ENCODE measurements at regions not wholly inside any gene's neighbourhood (a gene's known extent, or its start where the extent isn't known, plus 50 kb on each side); places are given as distances from the start of the nearest gene placed in this dataset.
"Not testable (repeated sequence)": the region's sequence is repeated elsewhere in the genome, so short reads cannot be mapped to it uniquely, and the experiment has no call there.

GRCh38 chr22:47406180-47406834 lies 643.9 kb downstream of the TBC1D22A start:
- no peak for DNase-seq (ENCODE audit: low read depth)

- DNase-seq (ENCODE audit: low read depth), result not testable (repeated sequence)
These were observed 642.8 kb downstream of the TBC1D22A start for GRCh38 chr22:47405222-47405621.

DNA sequence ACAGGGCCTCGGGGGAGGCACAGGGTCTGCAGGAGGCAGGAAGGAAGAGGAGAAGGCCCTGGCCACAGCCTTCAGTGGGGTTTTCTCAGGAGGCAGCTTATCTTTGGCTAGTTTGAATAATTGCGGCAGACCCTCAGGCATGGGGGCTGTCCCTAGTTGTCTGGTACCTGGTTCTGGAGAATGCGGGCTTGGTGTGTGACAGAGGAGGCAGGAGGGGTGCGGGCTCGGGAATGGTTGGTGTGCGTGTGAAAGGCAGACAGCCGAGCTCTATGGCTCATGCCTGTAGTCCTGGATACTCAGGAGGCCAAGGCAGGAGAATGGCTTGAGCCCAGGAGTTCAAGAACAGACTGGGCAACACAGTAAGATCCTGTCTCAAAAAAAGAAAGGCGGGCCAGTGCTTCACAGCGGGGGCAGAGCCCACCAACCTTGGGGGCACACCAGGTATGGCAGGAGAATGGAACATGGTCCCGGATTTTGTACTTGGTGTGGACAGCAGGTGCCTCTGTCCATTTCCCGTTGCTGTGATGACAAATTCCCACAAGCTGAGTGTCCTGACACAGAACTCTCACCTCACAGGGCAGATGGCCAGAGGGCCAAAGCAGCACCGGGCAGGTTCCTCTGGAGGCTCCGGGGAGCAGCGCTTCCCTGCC lies 640.6 kb downstream of the TBC1D22A start:
- DNase-seq (ENCODE audit: low read depth), result no peak

GRCh38 chr22:47401976-47402770 lies 639.7 kb downstream of the TBC1D22A start:
- no peak for DNase-seq (ENCODE audit: low read depth)

DNA sequence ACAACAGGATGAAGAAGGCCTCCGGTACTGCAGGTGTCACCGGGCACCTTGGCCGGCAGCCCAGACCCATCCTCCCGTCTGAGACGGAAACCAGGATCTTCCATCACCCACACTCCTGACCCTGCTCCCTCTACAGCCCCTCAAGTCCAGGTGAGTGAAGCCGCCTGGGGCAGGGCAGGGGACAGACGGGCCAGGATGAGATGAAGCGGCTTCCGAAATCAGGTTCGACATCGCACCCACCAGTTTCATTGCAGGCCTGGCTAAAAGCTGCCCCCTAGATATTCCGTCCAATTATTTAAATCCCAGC lies 639.1 kb downstream of the TBC1D22A start:
- no peak for DNase-seq (ENCODE audit: low read depth)

- DNase-seq (ENCODE audit: low read depth), result no peak
These were observed 638.5 kb downstream of the TBC1D22A start for GRCh38 chr22:47400701-47401591.

- not testable (repeated sequence) for DNase-seq (ENCODE audit: low read depth)
These were observed 637.7 kb downstream of the TBC1D22A start for GRCh38 chr22:47400131-47400530.

- DNase-seq (ENCODE audit: low read depth), result no peak
These were observed 636.7 kb downstream of the TBC1D22A start for GRCh38 chr22:47398921-47399790.

- no peak for DNase-seq (ENCODE audit: low read depth)
These were observed 636.0 kb downstream of the TBC1D22A start for GRCh38 chr22:47398491-47398890.

- DNase-seq (ENCODE audit: low read depth), result no peak
These were observed 635.2 kb downstream of the TBC1D22A start for GRCh38 chr22:47397673-47398072.

- DNase-seq (ENCODE audit: low read depth), result no peak
These were observed 634.1 kb downstream of the TBC1D22A start for GRCh38 chr22:47396515-47396914.

DNA sequence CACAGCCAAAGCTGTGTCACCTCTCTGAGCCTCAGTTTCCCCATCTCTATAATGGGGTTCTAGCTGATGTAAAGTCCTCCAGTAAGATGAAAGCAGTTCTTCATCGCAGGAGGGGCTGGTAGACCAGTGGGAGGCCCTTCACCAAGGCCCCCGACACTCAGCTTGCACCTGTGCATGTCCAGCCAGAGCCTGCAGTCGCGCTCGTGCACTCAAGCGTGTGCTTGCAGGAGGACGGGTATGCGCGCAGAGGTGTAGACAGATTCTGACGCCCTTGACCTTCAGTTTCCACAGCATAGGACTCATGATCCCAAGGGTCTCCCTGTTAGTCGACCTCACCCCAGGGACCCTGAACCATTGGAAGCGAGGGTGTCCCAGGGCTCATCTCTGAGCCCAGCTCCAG lies 633.7 kb downstream of the TBC1D22A start:
- no peak for DNase-seq (ENCODE audit: low read depth)

- no peak for DNase-seq (ENCODE audit: low read depth)
These were observed 633.0 kb downstream of the TBC1D22A start for GRCh38 chr22:47395481-47395880.

- no peak for DNase-seq (ENCODE audit: low read depth)
These were observed 632.3 kb downstream of the TBC1D22A start for GRCh38 chr22:47394504-47395440.

- DNase-seq (ENCODE audit: low read depth), result no peak
These were observed 630.7 kb downstream of the TBC1D22A start for GRCh38 chr22:47393191-47393590.

DNA sequence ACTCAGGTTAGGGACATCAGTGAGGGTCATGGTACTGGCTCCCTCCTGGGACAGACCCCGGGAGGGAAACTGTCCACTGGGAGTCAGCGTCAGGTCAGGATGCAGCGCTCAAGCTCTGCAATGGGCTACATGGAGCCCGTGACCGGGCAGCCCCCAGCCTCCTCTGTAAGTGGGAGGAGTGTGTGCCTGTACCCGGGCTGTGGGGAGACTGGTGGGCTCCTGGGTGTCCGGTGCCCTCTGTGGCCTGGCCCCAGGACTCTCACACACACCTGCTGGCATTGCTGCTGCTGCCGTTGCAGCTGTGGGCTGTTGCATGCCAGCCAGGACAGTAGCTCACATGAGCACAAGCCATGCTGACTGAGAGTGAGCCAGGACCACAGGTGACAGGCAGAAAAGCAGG lies 630.3 kb downstream of the TBC1D22A start:
- no peak for DNase-seq (ENCODE audit: low read depth)

DNA sequence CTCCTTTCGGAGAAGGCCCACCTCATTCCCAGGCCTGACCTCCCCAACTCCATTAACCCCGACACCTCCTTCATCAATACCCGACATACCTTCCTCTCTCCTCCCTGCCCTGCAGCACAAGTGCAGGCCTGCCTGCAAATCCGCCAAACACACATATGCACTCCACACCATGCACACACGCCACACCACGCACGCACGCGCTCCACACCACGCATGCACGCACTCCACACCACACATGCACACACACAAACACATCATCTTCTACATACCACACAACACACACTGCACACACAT lies 629.6 kb downstream of the TBC1D22A start:
- no peak for DNase-seq (ENCODE audit: low read depth)

GRCh38 chr22:47391169-47392053 lies 629.0 kb downstream of the TBC1D22A start:
- no peak for DNase-seq (ENCODE audit: low read depth)

All from HS-5 (cell line).